GM10266 (cell line): ENCODE measurements at regions not wholly inside any gene's neighbourhood (a gene's known extent, or its start where the extent isn't known, plus 50 kb on each side); places are given as distances from the start of the nearest gene placed in this dataset.

Source experiments
- DNase-seq: peaks from one replicate; pipeline ENCODE4 v3.0.0; 2012; ENCODE audit errors: extremely low spot score
- TF ChIP-seq, protein P1 (sequence below): IDR thresholded peaks from 2 replicates; pipeline ENCODE4 v1.5.1; 2012; ENCODE audit warnings: mild to moderate bottlenecking, low read depth; ENCODE audit not compliant: control insufficient read depth, insufficient read depth; ENCODE audit errors: missing control alignments

DNA sequence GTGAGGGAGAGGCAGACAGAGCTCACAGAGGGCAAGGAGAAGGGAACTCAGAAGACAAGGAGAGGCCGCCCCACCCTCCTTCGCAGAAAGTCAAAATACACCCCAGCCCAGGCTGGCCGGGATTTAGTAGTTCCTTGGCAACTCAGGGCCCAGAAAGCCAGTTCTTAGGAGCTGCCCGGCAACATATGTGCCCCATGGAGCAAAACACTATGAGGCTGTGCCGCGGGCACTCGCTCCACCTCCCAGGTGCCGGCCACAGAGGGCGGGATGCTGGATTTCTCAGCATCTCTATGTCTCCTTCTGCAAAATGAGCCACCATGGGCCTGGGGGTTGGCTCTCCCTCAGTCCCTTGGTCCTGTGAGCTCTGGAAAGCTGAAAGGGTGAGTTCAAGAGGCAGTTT, 93.8 kb upstream of the CACNA1A start:
- no peak for DNase-seq
- TF ChIP-seq, protein P1, sequence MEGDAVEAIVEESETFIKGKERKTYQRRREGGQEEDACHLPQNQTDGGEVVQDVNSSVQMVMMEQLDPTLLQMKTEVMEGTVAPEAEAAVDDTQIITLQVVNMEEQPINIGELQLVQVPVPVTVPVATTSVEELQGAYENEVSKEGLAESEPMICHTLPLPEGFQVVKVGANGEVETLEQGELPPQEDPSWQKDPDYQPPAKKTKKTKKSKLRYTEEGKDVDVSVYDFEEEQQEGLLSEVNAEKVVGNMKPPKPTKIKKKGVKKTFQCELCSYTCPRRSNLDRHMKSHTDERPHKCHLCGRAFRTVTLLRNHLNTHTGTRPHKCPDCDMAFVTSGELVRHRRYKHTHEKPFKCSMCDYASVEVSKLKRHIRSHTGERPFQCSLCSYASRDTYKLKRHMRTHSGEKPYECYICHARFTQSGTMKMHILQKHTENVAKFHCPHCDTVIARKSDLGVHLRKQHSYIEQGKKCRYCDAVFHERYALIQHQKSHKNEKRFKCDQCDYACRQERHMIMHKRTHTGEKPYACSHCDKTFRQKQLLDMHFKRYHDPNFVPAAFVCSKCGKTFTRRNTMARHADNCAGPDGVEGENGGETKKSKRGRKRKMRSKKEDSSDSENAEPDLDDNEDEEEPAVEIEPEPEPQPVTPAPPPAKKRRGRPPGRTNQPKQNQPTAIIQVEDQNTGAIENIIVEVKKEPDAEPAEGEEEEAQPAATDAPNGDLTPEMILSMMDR: no peak

DNA sequence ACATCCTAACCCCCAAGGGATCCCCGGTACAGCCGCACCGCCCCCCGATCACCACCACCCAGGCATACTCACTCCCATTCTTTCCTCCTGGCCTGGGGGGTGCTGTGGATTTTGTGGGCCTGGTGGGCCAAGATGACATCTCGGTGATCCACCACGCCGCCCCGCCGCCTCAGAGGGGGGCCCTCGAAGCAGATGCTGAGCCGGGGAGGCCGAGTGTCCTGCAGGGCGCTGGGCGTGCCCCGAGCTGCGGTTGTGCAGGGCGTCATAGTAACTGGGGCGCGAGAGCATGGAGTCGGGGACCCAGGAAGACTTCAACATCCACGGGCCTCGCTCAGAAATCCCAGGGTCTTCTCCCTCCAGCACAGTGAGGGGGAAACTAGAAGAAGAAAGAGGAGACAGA, 93.4 kb upstream of the CACNA1A start:
- DNase-seq: no peak
- TF ChIP-seq, protein P1: no peak

DNA sequence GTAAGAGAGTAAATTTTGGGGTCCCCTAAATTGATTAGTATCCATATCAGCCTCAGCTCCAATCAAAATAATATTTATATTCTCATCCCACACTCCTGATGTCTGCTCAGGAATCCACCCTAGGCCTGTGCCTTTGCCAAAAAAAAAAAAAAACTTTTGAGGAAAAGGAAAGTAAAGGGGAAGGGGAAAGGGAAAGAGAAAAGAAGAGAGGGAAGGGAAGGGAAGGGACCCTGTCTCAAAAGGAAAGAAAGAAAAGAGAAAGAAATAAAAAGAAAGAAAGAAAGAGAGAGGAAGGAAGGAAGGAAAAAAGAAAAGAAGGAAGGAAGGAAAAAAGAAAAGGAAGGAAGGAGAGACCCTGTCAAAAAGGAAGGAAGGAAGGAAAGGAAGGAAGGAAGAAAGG, 91.8 kb upstream of the CACNA1A start:
- DNase-seq: no peak
- TF ChIP-seq, protein P1: no peak

- TF ChIP-seq, protein P1: peak; percentile 72
- DNase-seq: peak; percentile 90
Observed at GRCh38 chr19:13597640-13598039, 91.4 kb upstream of the CACNA1A start.

DNA sequence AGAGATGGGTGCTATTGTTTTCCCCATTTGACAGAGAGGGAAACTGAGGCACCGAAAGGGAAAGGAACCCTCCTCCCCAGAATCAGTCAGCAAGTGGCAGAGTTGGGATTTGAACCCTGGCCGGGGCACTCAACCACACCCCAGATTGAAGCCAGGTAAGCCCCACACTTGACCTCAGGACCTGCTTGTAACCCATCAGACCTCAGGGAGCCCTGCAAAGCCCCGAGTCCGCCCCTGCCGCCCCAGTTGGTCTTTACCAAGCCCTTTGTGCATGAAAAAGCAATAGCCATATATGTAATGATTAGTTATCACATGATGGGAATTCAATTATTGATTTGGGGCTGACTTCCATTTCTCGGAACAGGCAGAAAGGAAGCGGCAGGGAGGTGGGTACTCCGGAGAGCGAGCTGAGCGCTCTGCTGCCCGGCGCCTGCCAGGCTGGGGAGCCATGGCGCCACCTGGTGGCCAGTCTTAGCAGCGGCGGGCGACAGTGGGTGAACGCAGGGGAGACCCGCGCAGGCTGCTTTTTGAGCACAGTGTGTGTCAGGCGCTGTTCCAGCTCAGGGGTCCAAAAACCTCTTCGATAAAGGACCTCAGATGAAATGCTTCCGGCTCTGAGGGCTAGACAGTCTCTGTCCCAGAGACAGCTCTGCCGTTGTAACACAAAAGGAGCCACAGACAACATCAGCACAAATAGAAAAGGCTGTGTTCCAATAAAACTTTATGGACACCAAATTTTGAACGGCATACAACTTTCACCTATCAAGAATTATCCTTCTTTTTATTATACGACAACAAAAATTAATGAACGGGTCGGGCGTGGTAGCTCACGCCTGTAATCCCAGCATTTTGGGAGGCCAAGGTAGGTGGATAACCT, 82.9 kb upstream of the CACNA1A start:
- DNase-seq: peak; percentile 81
- TF ChIP-seq, protein P1: peak; percentile 98

GRCh38 chr19:13585512-13585911, 79.2 kb upstream of the CACNA1A start:
- no peak for DNase-seq
- TF ChIP-seq, protein P1: no peak

GRCh38 chr19:13583753-13584152, 77.5 kb upstream of the CACNA1A start:
- TF ChIP-seq, protein P1: no peak

More at GRCh38 chr19:13583753-13584152, 77.5 kb upstream of the CACNA1A start:
- no peak for DNase-seq
